ENCODE measurements at regions not wholly inside any gene's neighbourhood (a gene's known extent, or its start where the extent isn't known, plus 50 kb on each side); places are given as distances from the start of the nearest gene placed in this dataset.
"Not testable (repeated sequence)": the region's sequence is repeated elsewhere in the genome, so short reads cannot be mapped to it uniquely, and the experiment has no call there.

GRCh38 chr6:81594501-81594900 is 158.0 kb downstream of the TENT5A start:
- TF ChIP-seq CTCF (IDR thresholded peaks at IDR 0.05 in 4 of 5, conservative IDR thresholded peaks at IDR 0.05 in 1 of 5) (no peak), POLR2A (IDR thresholded peaks at IDR 0.05) (no peak)
- Histone ChIP-seq H3K9me3 (no peaks in the 10 kb centered on the region), H3K27me3 (no peaks in the 10 kb centered on the region), H3K36me3 (no peaks in the 10 kb centered on the region), H3K4me1 (no peaks in the 10 kb centered on the region), H3K4me3 (no peak overlapping the region), H3K27ac (no peak overlapping the region)
- intact Hi-C loops (cut with DNase I; ENCODE audit: low total_unique reads) (no loop called here), in situ Hi-C loops (cut with MboI; ENCODE audit: low sequenced_read_pairs in 4 of 4) (no loop called here)
- ATAC-seq (no peak), DNase-seq (no peak)

- intact Hi-C loops (cut with DNase I; ENCODE audit: low total_unique reads) (no loop called here), in situ Hi-C loops (cut with MboI; ENCODE audit: low sequenced_read_pairs in 4 of 4) (no loop called here)
- Histone ChIP-seq H3K36me3 (no peaks in the 10 kb centered on the region), H3K9me3 (no peaks in the 10 kb centered on the region), H3K27ac (no peak overlapping the region), H3K27me3 (no peaks in the 10 kb centered on the region), H3K4me3 (no peak overlapping the region), H3K4me1 (no peaks in the 10 kb centered on the region)
- TF ChIP-seq CTCF (IDR thresholded peaks at IDR 0.05 in 4 of 5, conservative IDR thresholded peaks at IDR 0.05 in 1 of 5): no peak
- no peak for TF ChIP-seq POLR2A (IDR thresholded peaks at IDR 0.05)
- ATAC-seq: no peak
- DNase-seq: no peak
Measured at GRCh38 chr6:81590314-81590691, 162.2 kb downstream of the TENT5A start.

GRCh38 chr6:81589465-81590313 is 162.8 kb downstream of the TENT5A start:
- H3K27me3 ChIP-seq: no peaks in the 10 kb centered on the region
- no peak overlapping the region for H3K4me3 ChIP-seq
- no peak for ATAC-seq
- no peaks in the 10 kb centered on the region for H3K4me1 ChIP-seq
- H3K9me3 ChIP-seq: no peaks in the 10 kb centered on the region
- no peak for DNase-seq
- in situ Hi-C loops (cut with MboI; ENCODE audit: low sequenced_read_pairs in 4 of 4) (no loop called here), intact Hi-C loops (cut with DNase I; ENCODE audit: low total_unique reads) (no loop called here)
- H3K36me3 ChIP-seq: no peaks in the 10 kb centered on the region
- H3K27ac ChIP-seq: no peak overlapping the region
- TF ChIP-seq CTCF (IDR thresholded peaks at IDR 0.05 in 4 of 5, conservative IDR thresholded peaks at IDR 0.05 in 1 of 5) (no peak), POLR2A (IDR thresholded peaks at IDR 0.05) (no peak)

- H3K4me1 ChIP-seq; H3K27ac ChIP-seq; ATAC-seq; H3K9me3 ChIP-seq; H3K36me3 ChIP-seq; in situ Hi-C loops (cut with MboI; ENCODE audit: low sequenced_read_pairs in 4 of 4); H3K27me3 ChIP-seq; intact Hi-C loops (cut with DNase I; ENCODE audit: low total_unique reads); H3K4me3 ChIP-seq; DNase-seq: not testable (repeated sequence)
Measured at GRCh38 chr6:81585686-81586085, 166.8 kb downstream of the TENT5A start.

GRCh38 chr6:81584156-81584555 is 168.3 kb downstream of the TENT5A start:
- in situ Hi-C loops (cut with MboI; ENCODE audit: low sequenced_read_pairs in 4 of 4); DNase-seq; H3K4me3 ChIP-seq; H3K27me3 ChIP-seq; H3K9me3 ChIP-seq; ATAC-seq; intact Hi-C loops (cut with DNase I; ENCODE audit: low total_unique reads); H3K36me3 ChIP-seq; H3K27ac ChIP-seq; H3K4me1 ChIP-seq: not testable (repeated sequence)

GRCh38 chr6:81575442-81575841 is 177.0 kb downstream of the TENT5A start:
- no peak overlapping the region for H3K4me3 ChIP-seq
- no peaks in the 10 kb centered on the region for H3K9me3 ChIP-seq
- ATAC-seq (no peak), DNase-seq (no peak)
- intact Hi-C loops (cut with DNase I; ENCODE audit: low total_unique reads) (no loop called here), in situ Hi-C loops (cut with MboI; ENCODE audit: low sequenced_read_pairs in 4 of 4) (no loop called here)
- no peaks in the 10 kb centered on the region for H3K4me1 ChIP-seq
- H3K27me3 ChIP-seq: no peaks in the 10 kb centered on the region
- H3K27ac ChIP-seq: no peak overlapping the region
- H3K36me3 ChIP-seq: no peaks in the 10 kb centered on the region
- no peak for TF ChIP-seq POLR2A (IDR thresholded peaks at IDR 0.05)
- TF ChIP-seq CTCF (IDR thresholded peaks at IDR 0.05 in 4 of 5, conservative IDR thresholded peaks at IDR 0.05 in 1 of 5): no peak

Measured in gastrocnemius medialis (tissue), 4 donors.